ENCODE measurements at regions not wholly inside any gene's neighbourhood (a gene's known extent, or its start where the extent isn't known, plus 50 kb on each side); places are given as distances from the start of the nearest gene placed in this dataset.

DNA sequence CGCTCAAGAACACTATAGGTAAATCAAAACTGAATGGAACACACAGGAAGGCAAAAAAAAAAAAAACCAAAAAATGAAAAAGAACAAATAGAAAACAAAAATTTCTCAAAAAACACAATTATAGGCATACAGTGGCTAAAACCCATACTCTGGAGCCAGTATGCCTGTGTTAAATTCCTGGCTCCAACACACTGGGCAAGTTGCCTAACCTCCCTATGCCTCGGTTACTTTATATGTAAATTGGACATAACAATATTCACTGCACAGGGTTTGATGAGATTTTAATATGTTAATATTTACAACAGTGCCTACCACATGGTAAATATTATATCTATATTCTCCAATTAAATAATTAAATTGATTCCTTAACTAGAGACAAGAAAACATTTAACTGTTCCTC lies 217.1 kb downstream of the HTR7 start:
- no peak for DNase-seq

DNA sequence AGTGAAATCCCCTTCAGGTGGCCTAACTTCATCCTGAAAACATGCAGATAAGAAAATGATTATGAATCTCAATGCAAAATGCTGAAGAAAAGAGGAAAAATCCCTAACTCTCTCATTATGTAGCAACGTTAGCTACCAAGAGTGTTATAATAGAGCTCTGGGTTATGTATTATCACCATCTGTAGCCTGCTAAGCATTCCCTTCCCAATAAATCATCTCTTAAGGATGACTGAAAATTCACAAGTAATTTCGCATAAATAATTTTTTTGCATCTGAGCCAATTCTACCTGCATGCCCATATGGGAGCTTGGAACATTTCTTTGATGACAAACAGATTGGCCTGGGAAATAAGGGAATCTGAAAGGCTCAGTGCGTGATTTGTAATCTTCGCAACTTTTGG lies 216.1 kb downstream of the HTR7 start:
- no peak for DNase-seq

DNA sequence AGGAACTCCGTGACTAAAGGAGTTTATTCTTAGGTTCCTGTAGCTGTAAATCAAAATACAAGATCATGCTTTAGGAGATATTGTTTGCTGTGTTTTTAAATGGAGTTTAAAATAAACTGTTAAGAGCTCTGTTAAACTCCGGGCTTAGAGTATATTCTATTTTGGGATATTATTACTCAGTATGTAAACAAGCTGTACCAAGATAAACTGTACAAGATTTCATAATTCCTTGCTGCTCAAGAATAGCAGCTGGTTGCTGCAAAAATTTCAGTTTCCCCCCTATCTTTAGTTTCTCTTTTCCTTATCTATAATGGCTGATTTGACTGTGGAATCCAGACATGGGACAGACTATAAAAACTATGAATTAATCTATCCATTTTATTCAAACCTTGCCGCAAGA lies 215.7 kb downstream of the HTR7 start:
- no peak for DNase-seq

DNA sequence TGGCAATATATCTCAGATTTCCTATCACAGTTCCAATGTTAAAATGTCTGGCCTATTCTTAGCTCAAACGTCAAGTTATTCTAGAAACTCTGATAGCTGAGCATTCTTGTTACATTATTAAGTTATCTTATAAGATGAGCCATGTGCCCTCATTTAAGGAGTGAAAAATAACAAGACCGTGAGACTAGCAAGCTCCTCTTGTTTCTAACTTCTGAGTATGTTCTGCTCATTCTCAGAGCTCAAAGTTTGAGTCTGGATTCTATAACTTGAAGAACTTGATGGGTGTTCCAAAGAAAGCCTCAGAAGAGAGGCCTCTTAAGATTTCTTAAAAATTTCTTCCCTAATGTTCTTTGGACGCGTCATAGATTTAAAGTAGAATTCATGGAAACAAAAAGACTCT lies 215.2 kb downstream of the HTR7 start:
- no peak for DNase-seq

DNA sequence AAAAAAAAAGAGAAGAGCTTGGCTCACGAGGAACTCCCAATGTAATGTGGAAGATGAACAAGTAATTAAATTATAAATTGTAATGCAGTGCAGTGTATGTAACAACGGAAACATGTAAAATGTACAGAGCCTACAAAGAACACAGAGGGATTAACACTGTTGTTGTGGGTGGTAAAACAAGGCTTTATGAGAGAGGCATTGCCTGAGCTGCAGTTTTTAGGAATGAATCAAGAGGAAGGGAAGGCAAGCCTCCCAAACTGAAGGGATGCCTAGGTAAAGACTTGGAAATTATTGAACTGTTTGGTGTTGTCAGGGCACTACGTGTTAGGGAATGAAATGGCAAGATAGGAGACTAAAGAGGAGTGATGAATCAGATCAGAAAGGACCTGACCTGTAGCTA lies 213.7 kb downstream of the HTR7 start:
- no peak for DNase-seq

DNA sequence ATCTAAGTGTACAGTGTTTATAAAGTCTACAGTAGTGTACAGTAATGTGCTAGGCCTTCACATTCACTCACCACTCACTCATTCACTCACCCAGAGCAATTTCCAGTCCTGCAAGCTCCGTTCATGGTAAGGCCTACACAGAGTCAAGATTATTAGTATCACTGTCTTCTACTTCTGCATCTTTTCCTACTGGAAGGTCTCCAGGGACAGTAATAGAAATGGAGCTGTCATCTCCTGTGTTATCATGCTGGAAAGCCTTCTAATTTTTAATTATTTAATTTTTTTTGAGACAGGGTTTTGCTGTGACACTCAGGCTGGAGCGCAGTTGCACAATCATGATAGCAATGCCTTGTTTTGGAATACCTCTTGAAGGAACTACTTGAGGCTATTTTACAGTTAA lies 207.0 kb downstream of the HTR7 start:
- DNase-seq, result no peak

DNA sequence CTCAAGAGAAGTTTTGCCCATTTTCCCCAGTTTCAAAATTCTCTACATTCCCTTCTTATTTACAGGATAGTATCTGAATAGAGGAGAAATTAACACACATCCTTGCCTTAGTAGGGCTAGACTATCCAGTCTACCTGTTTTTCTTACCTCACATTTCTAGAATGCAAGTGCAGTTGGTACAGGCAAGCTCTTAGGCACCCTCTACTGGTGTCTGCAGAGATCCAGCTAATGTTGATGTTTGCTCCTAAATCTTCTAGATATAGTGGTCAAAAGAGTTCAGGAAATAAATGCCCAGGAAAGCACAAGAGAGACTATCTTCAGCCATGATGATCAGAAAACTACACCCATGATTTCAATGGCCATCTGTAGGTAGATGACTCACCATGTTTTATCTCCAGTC lies 205.3 kb downstream of the HTR7 start:
- no peak for DNase-seq

DNA sequence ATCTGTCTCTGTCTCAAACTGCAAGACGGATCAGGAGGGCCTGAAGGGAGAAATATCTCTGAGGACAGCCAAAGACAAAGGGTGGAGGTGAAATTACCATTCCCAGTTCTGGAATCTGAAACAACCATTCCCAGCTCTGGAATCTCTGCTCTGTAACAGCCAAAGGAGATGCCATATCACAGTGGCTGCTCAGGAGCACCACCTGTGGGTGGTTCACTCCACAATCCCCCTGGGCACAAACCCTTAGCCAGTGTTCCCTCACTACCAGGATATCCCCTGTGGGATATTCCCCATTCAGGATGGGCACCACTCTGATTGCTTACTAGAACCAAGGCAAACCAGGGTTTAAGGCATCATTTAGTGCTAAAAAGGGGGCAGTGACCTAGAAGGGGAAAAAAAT lies 199.0 kb downstream of the HTR7 start:
- DNase-seq, result no peak

DNA sequence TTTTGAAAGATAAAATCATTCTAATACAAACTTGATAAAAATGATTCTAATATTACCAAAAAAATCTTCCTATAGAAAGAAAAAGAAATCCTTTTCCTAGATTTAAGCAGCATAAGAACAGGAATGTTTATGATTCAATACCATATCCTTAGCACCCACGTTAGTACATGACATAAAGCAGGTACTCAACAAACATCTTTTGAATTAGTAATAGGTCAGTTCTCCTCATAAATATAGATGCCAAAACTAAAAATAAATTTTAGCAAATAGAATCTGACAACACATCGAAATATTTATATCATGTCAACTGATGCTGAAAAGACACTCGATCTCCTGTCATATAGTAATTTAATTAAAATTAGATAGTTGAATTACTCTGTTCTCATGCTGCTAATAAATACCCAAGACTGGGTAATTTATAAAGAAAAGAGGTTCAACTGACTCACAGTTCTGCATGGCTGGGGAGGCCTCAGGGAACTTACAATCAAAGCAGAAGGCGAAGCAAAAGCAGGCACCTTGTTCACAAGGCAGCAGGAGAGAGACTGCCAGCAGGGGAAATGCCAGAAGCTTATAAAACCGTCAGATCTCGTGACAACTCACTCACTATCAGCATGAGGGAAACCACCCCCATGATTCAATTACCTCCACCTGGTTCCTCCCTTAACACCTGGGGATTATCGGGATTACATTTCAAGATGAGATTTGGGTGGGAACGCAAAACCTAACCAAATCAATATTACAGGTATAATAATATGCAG lies 191.8 kb downstream of the HTR7 start:
- peak; percentile 8 for DNase-seq

DNA sequence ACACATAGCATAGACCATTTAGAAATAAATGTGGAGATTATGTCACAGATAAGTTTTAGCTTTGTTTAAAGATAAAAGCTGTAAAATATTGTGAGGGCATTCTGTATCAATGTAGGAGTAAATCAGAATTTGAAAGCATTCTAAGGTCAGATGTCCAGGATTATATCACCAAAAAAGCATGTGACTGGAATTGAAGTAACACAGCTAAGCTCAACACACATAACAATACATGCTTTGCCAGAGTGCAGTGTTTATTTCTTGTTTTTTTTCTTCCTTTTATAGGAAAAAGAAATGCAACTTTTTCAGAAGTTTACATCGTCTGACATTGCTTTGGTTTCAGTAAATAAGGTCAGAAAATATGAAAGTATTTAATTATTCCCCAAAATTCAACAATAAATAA lies 183.4 kb downstream of the HTR7 start:
- DNase-seq, result no peak

DNA sequence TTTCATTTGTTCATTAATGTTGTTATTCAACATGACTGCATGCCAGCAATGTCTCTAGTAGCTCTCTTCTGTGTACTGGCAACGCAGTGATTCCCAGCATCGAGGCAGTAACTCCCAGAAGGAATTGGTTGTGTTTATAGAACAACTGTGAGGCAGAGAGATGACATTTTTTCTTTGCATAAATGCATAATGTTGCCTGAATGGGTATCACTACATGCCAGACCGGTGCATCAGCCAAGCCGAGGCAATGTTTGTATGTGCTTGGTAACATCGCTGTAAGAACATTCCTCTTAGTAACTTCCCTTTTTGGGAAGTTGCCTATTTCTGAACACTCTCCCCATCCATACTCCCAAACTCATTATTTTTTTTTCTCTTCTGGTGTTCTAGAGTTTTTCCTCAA lies 182.9 kb downstream of the HTR7 start:
- DNase-seq, result no peak

DNA sequence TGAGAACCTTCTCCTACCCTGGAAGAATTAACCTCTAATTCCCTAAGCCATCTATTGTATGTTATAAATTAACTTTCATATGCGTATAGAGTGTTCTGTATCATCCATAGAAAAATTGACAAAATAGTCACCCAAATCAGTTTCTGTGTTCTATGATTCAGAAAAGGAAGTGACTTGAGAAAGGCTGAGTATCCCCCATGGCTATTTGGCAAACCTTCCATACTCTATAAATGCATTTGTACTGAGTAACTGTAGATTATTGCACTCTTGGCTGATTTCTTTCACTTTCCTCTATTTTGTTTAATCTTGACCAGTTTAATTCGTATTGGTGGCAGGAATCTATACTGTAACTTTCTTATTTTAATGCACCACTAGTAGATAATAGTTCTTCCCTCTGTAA lies 182.2 kb downstream of the HTR7 start:
- no peak for DNase-seq
